ENCODE measurements at regions not wholly inside any gene's neighbourhood (a gene's known extent, or its start where the extent isn't known, plus 50 kb on each side); places are given as distances from the start of the nearest gene placed in this dataset.
"Not testable (repeated sequence)": the region's sequence is repeated elsewhere in the genome, so short reads cannot be mapped to it uniquely, and the experiment has no call there.

DNA sequence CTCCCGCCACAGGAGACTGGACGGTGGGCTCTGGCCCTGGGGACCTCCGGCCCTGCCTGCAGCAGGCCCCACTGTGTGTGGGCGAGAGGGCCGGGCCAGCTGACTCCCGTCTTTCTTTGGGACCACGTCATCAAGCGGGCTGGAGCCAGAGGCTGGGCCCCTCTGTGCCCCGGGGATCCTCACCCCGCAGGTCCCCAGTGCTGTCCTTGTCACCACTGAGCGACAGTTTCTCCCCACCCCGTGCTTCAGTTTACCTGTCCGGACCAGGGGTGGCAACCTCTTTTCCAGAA is 181.9 kb upstream of the ZNF469 start:
- H3K9me3 Mint-ChIP-seq (ENCODE audit: unreplicated experiment) = no peaks in the 10 kb centered on the region
- DNase-seq (ENCODE audit: low spot score) = no peak
- H3K27me3 Mint-ChIP-seq (ENCODE audit: unreplicated experiment) = no peaks in the 10 kb centered on the region
- no peaks in the 10 kb centered on the region for H3K4me1 Mint-ChIP-seq (ENCODE audit: unreplicated experiment)
- no peak overlapping the region for H3K27ac Mint-ChIP-seq (ENCODE audit: unreplicated experiment)
- peaks cover 4% of the 10 kb centered on the region for H3K36me3 Mint-ChIP-seq (ENCODE audit: low read depth, unreplicated experiment)
- H3K4me3 Mint-ChIP-seq (ENCODE audit: unreplicated experiment) = no peak overlapping the region
- TF ChIP-seq, protein P1, sequence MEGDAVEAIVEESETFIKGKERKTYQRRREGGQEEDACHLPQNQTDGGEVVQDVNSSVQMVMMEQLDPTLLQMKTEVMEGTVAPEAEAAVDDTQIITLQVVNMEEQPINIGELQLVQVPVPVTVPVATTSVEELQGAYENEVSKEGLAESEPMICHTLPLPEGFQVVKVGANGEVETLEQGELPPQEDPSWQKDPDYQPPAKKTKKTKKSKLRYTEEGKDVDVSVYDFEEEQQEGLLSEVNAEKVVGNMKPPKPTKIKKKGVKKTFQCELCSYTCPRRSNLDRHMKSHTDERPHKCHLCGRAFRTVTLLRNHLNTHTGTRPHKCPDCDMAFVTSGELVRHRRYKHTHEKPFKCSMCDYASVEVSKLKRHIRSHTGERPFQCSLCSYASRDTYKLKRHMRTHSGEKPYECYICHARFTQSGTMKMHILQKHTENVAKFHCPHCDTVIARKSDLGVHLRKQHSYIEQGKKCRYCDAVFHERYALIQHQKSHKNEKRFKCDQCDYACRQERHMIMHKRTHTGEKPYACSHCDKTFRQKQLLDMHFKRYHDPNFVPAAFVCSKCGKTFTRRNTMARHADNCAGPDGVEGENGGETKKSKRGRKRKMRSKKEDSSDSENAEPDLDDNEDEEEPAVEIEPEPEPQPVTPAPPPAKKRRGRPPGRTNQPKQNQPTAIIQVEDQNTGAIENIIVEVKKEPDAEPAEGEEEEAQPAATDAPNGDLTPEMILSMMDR (IDR thresholded peaks at IDR 0.05; ENCODE audit: unreplicated experiment) = no peak

DNA sequence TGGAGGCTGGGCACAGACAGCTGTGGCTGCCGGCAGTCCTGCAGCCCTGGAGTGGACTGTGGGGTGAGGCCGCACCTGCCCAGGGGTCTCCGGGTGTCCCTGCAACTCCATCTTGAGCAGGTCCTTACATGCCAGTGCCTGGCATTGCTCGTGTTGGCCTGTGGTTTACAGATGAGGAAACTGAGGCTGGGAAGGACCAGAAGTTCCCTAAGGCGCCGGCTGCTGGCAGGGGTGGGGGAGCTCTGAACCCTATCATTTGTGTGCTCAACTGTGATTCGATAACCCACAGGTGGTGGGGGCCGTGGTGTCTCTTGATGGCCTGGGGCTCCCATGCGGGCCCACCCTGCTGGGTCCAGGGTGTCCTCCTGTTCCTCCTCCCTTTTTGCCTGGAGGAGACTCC is 181.1 kb upstream of the ZNF469 start:
- H3K4me1 Mint-ChIP-seq (ENCODE audit: unreplicated experiment); H3K27ac Mint-ChIP-seq (ENCODE audit: unreplicated experiment); H3K36me3 Mint-ChIP-seq (ENCODE audit: low read depth, unreplicated experiment): not testable (repeated sequence)

DNA sequence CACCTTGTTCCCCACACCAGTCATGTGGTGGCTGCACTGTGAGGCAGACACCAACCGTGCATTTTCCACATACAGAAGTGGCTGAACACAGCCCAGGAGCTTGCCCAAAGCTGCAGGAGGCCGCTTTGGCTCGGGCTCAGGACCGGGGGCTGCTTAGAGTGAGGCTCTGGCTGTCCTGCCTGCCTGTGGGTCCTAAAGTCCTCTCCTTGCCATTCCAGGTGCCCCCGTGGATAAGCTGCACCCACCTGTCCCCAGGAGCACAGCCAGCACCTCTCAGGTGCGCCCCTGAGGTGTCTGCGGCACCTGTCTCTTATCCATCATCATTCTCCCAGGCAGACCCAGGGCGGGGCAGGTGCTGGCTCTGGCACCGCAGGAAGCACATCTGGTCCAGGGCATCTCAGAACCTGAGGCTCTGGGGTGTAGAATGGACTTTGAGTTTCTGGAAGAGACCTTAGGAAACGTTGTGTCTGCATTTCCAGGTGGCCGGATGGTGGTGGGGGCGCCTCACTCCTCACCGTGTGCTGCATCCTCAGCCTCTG is 180.5 kb upstream of the ZNF469 start:
- Mint-ChIP-seq H3K27ac (ENCODE audit: unreplicated experiment) (no peak overlapping the region), H3K36me3 (ENCODE audit: low read depth, unreplicated experiment) (peaks cover 4% of the 10 kb centered on the region), H3K4me1 (ENCODE audit: unreplicated experiment) (no peaks in the 10 kb centered on the region), H3K4me3 (ENCODE audit: unreplicated experiment) (no peak overlapping the region), H3K27me3 (ENCODE audit: unreplicated experiment) (no peaks in the 10 kb centered on the region), H3K9me3 (ENCODE audit: unreplicated experiment) (no peaks in the 10 kb centered on the region)
- no peak for DNase-seq (ENCODE audit: low spot score)
- TF ChIP-seq, protein P1 (IDR thresholded peaks at IDR 0.05; ENCODE audit: unreplicated experiment) = no peak

More for the DNA sequence above, 181.1 kb upstream of the ZNF469 start:
- not testable (repeated sequence) for H3K4me3 Mint-ChIP-seq (ENCODE audit: unreplicated experiment); DNase-seq (ENCODE audit: low spot score); H3K27me3 Mint-ChIP-seq (ENCODE audit: unreplicated experiment); H3K9me3 Mint-ChIP-seq (ENCODE audit: unreplicated experiment)

DNA sequence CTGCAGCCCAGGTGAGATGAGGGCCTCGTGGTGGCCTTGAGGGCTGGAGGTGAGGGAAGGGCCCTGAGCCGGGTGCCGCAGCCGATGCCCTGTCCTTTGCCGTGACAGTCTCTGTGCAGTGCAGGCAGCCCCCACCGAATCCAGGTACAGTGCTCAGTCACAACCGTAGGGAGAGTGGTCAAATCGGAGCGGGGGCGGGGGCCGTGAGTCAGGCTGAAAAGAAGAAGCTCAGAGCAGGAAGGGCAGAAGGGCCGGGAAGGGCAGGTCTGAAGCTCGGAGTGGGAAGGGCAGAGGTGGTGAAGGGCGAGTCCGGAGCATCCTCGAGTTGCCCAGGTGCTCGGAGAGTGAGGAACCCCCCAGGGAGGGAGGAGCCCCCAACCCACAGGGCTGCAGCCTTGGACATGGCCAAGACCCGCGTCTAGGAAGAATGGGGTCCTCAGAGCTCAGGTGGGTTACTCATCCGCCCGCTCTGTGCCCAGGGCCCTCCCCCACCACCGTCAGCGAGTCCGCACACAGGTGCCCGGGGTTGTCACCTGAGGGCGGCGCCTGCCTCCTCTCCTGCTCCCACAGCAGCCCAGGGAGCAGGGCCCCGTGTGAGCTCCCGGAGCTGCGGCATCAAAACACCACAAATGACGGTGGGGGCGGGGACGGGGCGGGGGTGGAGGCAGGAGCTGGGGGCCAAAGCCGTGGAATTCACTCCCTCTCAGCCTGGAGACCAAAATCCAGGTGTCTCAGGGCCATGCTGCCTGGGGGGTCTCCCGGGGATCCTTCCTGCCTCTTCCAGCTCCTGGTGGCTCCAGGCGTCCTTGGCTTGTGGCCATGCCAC is 179.7 kb upstream of the ZNF469 start:
- H3K4me1 Mint-ChIP-seq (ENCODE audit: unreplicated experiment) = not testable (repeated sequence)

DNA sequence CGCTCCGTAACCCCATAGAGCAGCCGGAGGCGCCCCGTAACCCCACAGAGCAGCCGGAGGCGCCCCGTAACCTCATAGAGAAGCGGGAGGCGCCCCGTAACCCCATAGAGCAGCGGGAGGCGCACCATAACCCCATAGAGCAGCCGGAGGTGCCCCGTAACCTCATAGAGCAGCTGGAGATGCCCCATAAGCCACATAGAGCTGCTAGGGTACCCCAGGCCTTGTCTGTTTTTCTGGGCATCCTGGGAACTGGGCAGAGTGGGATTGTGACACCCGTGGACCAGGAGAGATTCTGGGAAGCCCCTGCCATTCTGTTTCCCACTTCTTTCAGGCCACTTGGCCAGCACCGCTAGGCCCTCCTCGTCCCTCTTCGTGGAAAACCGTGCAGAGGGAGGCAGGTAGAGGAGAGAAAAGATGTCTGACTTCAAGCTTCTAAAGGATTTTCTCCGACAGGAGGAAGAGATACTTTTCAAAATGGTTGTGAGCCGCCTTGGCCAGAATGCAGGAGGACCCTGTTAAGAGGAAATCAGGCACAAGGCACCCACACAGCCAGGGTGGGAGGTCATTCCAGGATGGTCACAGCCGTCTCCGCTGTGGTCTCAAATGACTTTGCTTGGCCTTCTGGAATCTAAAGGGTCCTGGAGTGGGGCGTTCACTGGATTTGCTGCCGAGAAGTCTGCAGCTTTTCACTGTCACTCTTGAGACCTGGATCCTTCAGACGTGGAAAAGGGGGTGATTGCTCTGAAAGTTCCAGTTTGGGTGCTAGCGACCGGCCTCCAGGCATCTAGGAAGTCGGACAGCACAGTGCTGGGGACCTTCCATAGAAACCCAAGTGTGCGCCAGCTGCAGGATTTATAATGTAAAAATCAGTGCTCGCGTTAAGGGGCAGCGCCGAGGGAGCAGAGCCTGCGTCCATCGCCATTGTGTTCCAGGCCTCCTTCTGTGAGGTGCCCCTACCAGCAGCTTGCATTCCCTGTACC is 178.3 kb upstream of the ZNF469 start:
- not testable (repeated sequence) for H3K9me3 Mint-ChIP-seq (ENCODE audit: unreplicated experiment); H3K4me1 Mint-ChIP-seq (ENCODE audit: unreplicated experiment); H3K36me3 Mint-ChIP-seq (ENCODE audit: low read depth, unreplicated experiment); H3K4me3 Mint-ChIP-seq (ENCODE audit: unreplicated experiment); H3K27ac Mint-ChIP-seq (ENCODE audit: unreplicated experiment); DNase-seq (ENCODE audit: low spot score); H3K27me3 Mint-ChIP-seq (ENCODE audit: unreplicated experiment)

More for the DNA sequence above, 179.7 kb upstream of the ZNF469 start:
- not testable (repeated sequence) for H3K36me3 Mint-ChIP-seq (ENCODE audit: low read depth, unreplicated experiment); H3K27me3 Mint-ChIP-seq (ENCODE audit: unreplicated experiment); H3K27ac Mint-ChIP-seq (ENCODE audit: unreplicated experiment); DNase-seq (ENCODE audit: low spot score); H3K9me3 Mint-ChIP-seq (ENCODE audit: unreplicated experiment)
- H3K4me3 Mint-ChIP-seq (ENCODE audit: unreplicated experiment) = peak overlapping the region; percentile 25

DNA sequence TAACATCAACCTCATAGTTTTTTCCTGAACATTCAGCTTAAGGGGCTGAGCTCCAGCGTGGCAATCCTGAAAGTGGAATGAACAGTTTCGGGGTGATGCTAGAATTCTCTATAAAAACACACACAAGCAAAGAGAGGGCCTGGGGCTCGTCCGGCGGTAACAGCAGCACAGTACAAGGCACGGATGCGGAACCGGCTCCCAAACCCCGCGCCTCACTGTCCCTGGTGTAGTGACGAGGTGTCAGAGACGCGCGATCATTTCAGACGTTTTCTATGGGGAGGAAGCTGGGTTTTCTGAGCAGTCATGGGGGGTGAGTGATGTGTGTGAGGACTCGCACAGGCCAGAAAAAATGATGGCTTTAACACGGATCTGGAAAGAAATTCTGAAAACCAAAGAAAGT is 177.3 kb upstream of the ZNF469 start:
- H3K36me3 Mint-ChIP-seq (ENCODE audit: low read depth, unreplicated experiment); H3K9me3 Mint-ChIP-seq (ENCODE audit: unreplicated experiment); H3K4me1 Mint-ChIP-seq (ENCODE audit: unreplicated experiment); H3K27me3 Mint-ChIP-seq (ENCODE audit: unreplicated experiment); DNase-seq (ENCODE audit: low spot score); H3K27ac Mint-ChIP-seq (ENCODE audit: unreplicated experiment); H3K4me3 Mint-ChIP-seq (ENCODE audit: unreplicated experiment): not testable (repeated sequence)

DNA sequence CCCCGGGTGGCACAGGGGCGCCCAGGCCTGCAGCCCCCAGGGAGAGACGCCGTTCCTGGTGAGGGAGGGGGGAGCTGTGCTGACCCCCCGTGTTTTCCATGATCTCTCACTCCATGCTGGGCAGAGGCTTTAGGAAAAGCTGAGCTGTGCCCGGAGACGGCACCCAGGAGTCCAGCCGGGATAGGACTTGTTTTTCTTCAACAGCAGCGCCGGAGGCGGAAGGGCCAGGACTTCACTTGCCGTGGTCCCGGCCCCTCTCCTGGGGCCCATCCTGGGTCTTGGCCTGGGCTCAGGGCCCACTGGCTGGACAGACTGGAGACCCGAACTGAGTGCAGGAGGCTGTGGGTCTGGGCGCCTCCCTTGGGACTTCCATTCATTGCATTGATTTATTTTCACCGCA is 176.8 kb upstream of the ZNF469 start:
- H3K27me3 Mint-ChIP-seq (ENCODE audit: unreplicated experiment); H3K27ac Mint-ChIP-seq (ENCODE audit: unreplicated experiment); H3K9me3 Mint-ChIP-seq (ENCODE audit: unreplicated experiment); DNase-seq (ENCODE audit: low spot score); H3K36me3 Mint-ChIP-seq (ENCODE audit: low read depth, unreplicated experiment); H3K4me1 Mint-ChIP-seq (ENCODE audit: unreplicated experiment); H3K4me3 Mint-ChIP-seq (ENCODE audit: unreplicated experiment): not testable (repeated sequence)

DNA sequence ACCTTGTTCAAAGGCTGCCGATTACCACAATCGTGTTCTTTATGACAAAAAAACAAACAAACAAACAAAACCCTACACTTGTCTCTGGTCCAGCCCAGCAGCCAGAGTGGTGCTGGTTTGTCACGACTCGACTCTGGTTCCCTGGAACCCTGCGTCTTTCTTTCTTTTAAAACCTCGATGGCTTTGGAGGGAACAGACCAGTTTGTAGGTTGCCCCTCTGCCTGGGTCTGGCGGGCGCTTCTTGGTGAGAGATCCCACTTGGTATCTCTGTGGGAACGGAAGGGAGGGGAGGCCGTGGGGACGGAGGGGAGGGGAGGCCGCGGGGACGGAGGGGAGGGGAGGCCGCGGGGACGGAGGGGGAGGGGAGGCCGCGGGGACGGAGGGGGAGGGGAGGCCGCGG is 176.2 kb upstream of the ZNF469 start:
- H3K9me3 Mint-ChIP-seq (ENCODE audit: unreplicated experiment); H3K4me3 Mint-ChIP-seq (ENCODE audit: unreplicated experiment); DNase-seq (ENCODE audit: low spot score); H3K4me1 Mint-ChIP-seq (ENCODE audit: unreplicated experiment); H3K27me3 Mint-ChIP-seq (ENCODE audit: unreplicated experiment); H3K36me3 Mint-ChIP-seq (ENCODE audit: low read depth, unreplicated experiment); H3K27ac Mint-ChIP-seq (ENCODE audit: unreplicated experiment): not testable (repeated sequence)
